Thymus (tissue), 11 donors: ENCODE measurements at regions not wholly inside any gene's neighbourhood (a gene's known extent, or its start where the extent isn't known, plus 50 kb on each side); places are given as distances from the start of the nearest gene placed in this dataset.
A peak's percentile ranks its signal among the peaks of the same experiment; 100 is the strongest.

Experiments
- DNase-seq, 9 donors: peaks; one replicate each; pipeline ENCODE4 v3.0.0-alpha.2; 2013; ENCODE audit warnings: low spot score in 9 of 9, low read depth in 6 of 9, missing footprints in 1 of 9
- H3K27ac ChIP-seq, 2 donors: one replicate each; pipeline ENCODE4 v1.5.1; 2013; ENCODE audit warnings: control low read depth in 1 of 2, low read depth in 1 of 2, low read length in 1 of 2, mild to moderate bottlenecking in 1 of 2, moderate library complexity in 1 of 2
- H3K27me3 ChIP-seq, 2 donors: one replicate each; pipeline ENCODE4 v1.5.1; 2013; ENCODE audit warnings: low read length in 1 of 2; ENCODE audit not compliant: control insufficient read depth in 2 of 2, insufficient read depth in 1 of 2
- H3K36me3 ChIP-seq, 2 donors: one replicate each; pipeline ENCODE4 v1.5.1; 2013; ENCODE audit warnings: low read length in 1 of 2, mild to moderate bottlenecking in 1 of 2, moderate library complexity in 1 of 2; ENCODE audit not compliant: control insufficient read depth in 2 of 2, insufficient read depth in 2 of 2
- H3K4me1 ChIP-seq, 2 donors: one replicate each; pipeline ENCODE4 v1.5.1; 2013; ENCODE audit warnings: low read length in 2 of 2; ENCODE audit not compliant: control insufficient read depth in 2 of 2, insufficient read depth in 2 of 2
- H3K4me3 ChIP-seq, 2 donors: one replicate each; pipeline ENCODE4 v1.5.1; 2013; ENCODE audit warnings: low read length in 2 of 2, control low read depth in 1 of 2, mild to moderate bottlenecking in 1 of 2
- H3K9me3 ChIP-seq, 2 donors: one replicate each; pipeline ENCODE4 v1.5.1; 2013; ENCODE audit warnings: low read length in 1 of 2, mild to moderate bottlenecking in 1 of 2; ENCODE audit not compliant: control insufficient read depth in 2 of 2, insufficient read depth in 1 of 2
- WGBS: extraction: QIAGEN DNeasy Blood & Tissue Kit; methylation state at CpG from one replicate; pipeline ENCODE4 v1.1.7; 2013; 5-methylcytosine and 5-hydroxymethylcytosine counted together
- donor health status: healthy.

DNA sequence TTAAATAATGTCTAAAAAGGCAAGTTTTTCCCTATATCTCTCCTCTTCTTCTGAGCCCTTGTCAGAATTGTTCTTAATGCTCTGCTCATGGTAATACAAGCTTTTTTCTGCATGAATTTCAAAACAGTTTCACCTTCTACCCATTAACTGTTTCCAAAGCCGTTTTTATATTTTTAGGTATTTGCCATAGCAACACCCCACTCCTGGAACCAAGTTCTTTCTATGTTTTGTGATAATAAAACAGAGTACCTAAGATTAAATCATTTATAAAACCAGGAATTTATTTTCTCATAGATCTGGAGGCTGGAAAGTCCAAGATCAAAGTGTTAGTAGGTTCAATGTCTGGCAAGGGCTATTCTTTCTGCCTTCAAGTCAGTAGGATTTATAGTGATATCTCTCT is 497.4 kb downstream of the ETS1 start:
- Histone ChIP-seq H3K27me3 (no peaks in the 10 kb centered on the region), H3K9me3 (no peaks in the 10 kb centered on the region), H3K27ac (no peak overlapping the region), H3K36me3 (no peaks in the 10 kb centered on the region), H3K4me1 (peaks cover 0 to 6% of the 10 kb centered on the region in 2 donors), H3K4me3 (no peak overlapping the region)
- no peak for DNase-seq
- WGBS, result 97% methylated on average over 1 of the region's 1 CpG

- peaks cover 0 to 6% of the 10 kb centered on the region in 2 donors for H3K4me1 ChIP-seq
- H3K27ac ChIP-seq, result no peak overlapping the region
- no peak overlapping the region for H3K4me3 ChIP-seq
- H3K36me3 ChIP-seq, result no peaks in the 10 kb centered on the region
- WGBS, result 95% methylated on average over 2 of the region's 2 CpGs
- DNase-seq, result peak in 1 of 9 donors; percentile 16
- H3K27me3 ChIP-seq, result no peaks in the 10 kb centered on the region
- no peaks in the 10 kb centered on the region for H3K9me3 ChIP-seq
Observed at GRCh38 chr11:128086794-128087193, 500.6 kb downstream of the ETS1 start.

- H3K27ac ChIP-seq, result no peak overlapping the region
- no peaks in the 10 kb centered on the region for H3K9me3 ChIP-seq
- H3K36me3 ChIP-seq, result no peaks in the 10 kb centered on the region
- H3K4me1 ChIP-seq, result peaks cover 0 to 6% of the 10 kb centered on the region in 2 donors
- WGBS, result 0% methylated on average over 1 of the region's 1 CpG
- H3K4me3 ChIP-seq, result no peak overlapping the region
- H3K27me3 ChIP-seq, result no peaks in the 10 kb centered on the region
- peak in 3 of 9 donors; percentile 2 to 42 (median 3) for DNase-seq
Observed at GRCh38 chr11:128085276-128085675, 502.1 kb downstream of the ETS1 start.

- no peak for DNase-seq
- Histone ChIP-seq H3K27me3 (no peaks in the 10 kb centered on the region), H3K4me1 (peaks cover 0 to 6% of the 10 kb centered on the region in 2 donors), H3K9me3 (no peaks in the 10 kb centered on the region), H3K4me3 (no peak overlapping the region), H3K27ac (no peak overlapping the region), H3K36me3 (no peaks in the 10 kb centered on the region)
- WGBS, result 96% methylated on average over 2 of the region's 2 CpGs
Observed at GRCh38 chr11:128082574-128082973, 504.8 kb downstream of the ETS1 start.

DNA sequence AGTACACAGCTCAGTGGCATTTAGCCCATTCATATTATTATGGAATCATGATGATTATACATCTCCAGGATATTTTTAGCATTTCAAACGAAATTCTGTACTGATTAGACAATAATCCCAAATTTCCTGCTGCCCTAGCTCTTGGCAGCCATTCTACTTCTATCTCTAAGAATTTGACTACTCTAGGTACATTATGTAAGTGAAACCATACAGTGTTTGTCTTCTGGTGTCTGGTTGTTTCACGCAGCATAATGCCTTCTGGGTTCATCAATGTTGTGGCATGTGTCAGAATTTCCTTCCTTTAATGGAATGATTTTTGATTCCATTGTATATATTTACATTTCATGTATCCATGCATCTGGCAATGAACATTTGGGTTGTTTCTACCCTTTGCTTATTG is 517.7 kb downstream of the ETS1 start:
- no peak overlapping the region for H3K27ac ChIP-seq
- 92% methylated on average over 2 of the region's 2 CpGs for WGBS
- H3K36me3 ChIP-seq, result no peaks in the 10 kb centered on the region
- H3K9me3 ChIP-seq, result no peaks in the 10 kb centered on the region
- H3K4me3 ChIP-seq, result no peak overlapping the region
- H3K4me1 ChIP-seq, result no peaks in the 10 kb centered on the region
- DNase-seq, result no peak
- no peaks in the 10 kb centered on the region for H3K27me3 ChIP-seq

- 20% methylated on average over 1 of the region's 1 CpG for WGBS
- H3K27me3 ChIP-seq, result no peaks in the 10 kb centered on the region
- no peaks in the 10 kb centered on the region for H3K4me1 ChIP-seq
- no peak for DNase-seq
- H3K36me3 ChIP-seq, result no peaks in the 10 kb centered on the region
- H3K4me3 ChIP-seq, result no peak overlapping the region
- no peak overlapping the region for H3K27ac ChIP-seq
- H3K9me3 ChIP-seq, result no peaks in the 10 kb centered on the region
Observed at GRCh38 chr11:128067780-128068179, 519.6 kb downstream of the ETS1 start.

DNA sequence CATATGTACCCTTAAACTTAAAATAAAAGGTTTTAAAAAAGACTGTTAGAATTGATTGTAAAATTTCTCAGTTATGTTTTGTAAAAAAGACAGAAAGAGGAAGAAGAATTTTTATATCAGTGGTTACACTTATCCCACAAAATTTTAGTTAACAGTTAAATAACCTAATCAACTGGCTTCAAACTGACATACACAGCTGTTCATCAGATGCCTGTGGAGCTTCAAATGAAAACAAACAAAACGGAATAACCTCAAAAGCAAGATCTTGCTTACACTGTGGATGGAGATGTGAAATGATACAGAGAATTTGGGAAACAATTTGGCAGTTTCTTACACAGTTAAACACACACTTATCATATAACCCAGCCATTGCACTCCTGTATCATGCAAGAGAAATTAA is 521.0 kb downstream of the ETS1 start:
- Histone ChIP-seq H3K27me3 (no peaks in the 10 kb centered on the region), H3K4me1 (peaks cover 0 to 4% of the 10 kb centered on the region in 2 donors), H3K27ac (no peak overlapping the region), H3K36me3 (no peaks in the 10 kb centered on the region), H3K9me3 (no peaks in the 10 kb centered on the region), H3K4me3 (no peak overlapping the region)
- 9% methylated on average over 1 of the region's 1 CpG for WGBS
- DNase-seq, result peak in 1 of 9 donors; percentile 20

DNA sequence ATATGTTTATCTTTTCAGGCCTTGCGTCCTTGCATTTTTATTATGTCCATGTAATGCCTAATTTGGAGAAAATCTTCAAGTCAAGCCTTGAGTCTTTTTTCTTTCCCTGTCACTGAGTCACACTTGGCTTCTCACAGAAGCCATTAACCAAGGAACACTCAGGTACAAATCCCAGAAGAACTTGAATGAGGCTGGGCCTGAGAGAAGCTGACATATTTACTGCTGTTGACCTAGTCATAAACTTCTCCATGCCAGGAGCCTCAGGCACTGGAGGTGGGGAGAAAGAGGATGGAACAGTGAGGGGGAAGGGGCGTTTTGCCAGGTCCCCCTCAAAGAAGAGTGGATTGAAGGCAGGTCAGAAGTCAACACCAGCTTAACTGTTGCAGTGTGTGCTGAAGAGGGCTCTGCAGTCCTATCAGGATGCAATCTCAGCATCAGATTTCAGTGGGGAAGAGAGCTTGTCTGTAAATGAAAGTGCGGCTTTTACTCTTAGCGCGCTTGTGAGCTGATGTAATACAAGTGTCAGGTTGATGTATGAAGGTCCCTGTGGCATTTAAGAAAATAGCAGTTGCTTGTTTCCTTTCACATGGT is 526.0 kb downstream of the ETS1 start:
- no peaks in the 10 kb centered on the region for H3K36me3 ChIP-seq
- WGBS, result 82% methylated on average over 5 of the region's 5 CpGs
- DNase-seq, result peak in 1 of 9 donors; percentile 41
- peaks cover 4 to 16% of the 10 kb centered on the region in 2 donors for H3K4me1 ChIP-seq
- H3K27ac ChIP-seq, result no peak overlapping the region
- H3K4me3 ChIP-seq, result no peak overlapping the region
- H3K9me3 ChIP-seq, result no peaks in the 10 kb centered on the region
- no peaks in the 10 kb centered on the region for H3K27me3 ChIP-seq

DNA sequence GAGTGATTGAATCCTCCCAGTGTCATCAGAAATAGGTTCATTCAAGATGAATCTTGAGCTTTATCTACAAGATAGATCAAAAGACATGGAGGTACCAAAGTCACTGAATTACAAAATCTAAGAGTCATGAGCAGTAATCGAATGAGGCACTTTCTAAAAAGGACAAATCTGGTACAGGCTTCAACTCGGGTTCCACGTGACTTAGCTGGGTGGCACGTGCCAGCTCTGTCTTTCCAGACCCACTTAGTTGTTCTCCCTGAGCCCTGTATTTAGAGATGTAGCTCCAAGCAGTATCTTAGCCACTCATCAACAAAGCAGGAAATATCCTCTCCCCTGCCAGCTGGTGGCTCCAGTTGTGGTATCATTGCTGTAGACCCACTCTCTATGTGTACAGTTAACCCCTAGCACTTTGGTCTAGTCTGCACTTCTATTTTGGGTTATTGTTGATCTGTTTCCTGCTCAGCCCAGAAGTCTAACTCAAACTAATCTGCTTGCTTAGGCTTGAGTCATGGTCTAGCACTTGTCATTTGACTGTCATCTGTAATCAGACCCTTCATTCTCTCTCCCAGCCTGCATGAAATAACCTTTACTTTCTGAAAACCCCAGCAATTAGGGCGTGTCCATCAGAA is 528.7 kb downstream of the ETS1 start:
- no peak overlapping the region for H3K27ac ChIP-seq
- H3K4me1 ChIP-seq, result peaks cover 9 to 23% of the 10 kb centered on the region in 2 donors
- no peak overlapping the region for H3K4me3 ChIP-seq
- peak in 1 of 9 donors; percentile 66 for DNase-seq
- H3K27me3 ChIP-seq, result no peaks in the 10 kb centered on the region
- no peaks in the 10 kb centered on the region for H3K36me3 ChIP-seq
- no peaks in the 10 kb centered on the region for H3K9me3 ChIP-seq
- WGBS, result 84% methylated on average over 5 of the region's 5 CpGs
